HuH-7 (cell line): ENCODE measurements at regions not wholly inside any gene's neighbourhood (a gene's known extent, or its start where the extent isn't known, plus 50 kb on each side); places are given as distances from the start of the nearest gene placed in this dataset.
A peak's percentile ranks its signal among the peaks of the same experiment; 100 is the strongest.
"Not testable (repeated sequence)": the region's sequence is repeated elsewhere in the genome, so short reads cannot be mapped to it uniquely, and the experiment has no call there.

ENCODE experiments used
- DNase-seq: peaks from one replicate; pipeline ENCODE4 v3.0.0; 2011; ENCODE audit warnings: low spot score

GRCh38 chr13:65803530-65804392 lies 1426.4 kb downstream of the PCDH9 start:
- no peak for DNase-seq

- no peak for DNase-seq
Measured at GRCh38 chr13:65789815-65790214, 1440.3 kb downstream of the PCDH9 start.

GRCh38 chr13:65787082-65787481 lies 1443.1 kb downstream of the PCDH9 start:
- no peak for DNase-seq

- no peak for DNase-seq
Measured at GRCh38 chr13:65784088-65784816, 1445.9 kb downstream of the PCDH9 start.

- DNase-seq, result no peak
Measured at GRCh38 chr13:65783383-65783782, 1446.8 kb downstream of the PCDH9 start.

- DNase-seq, result not testable (repeated sequence)
Measured at GRCh38 chr13:65771704-65772313, 1458.3 kb downstream of the PCDH9 start.

GRCh38 chr13:65768545-65768944 lies 1461.6 kb downstream of the PCDH9 start:
- no peak for DNase-seq

- DNase-seq, result no peak
Measured at GRCh38 chr13:65763811-65764210, 1466.3 kb downstream of the PCDH9 start.

- no peak for DNase-seq
Measured at GRCh38 chr13:65762012-65762411, 1468.1 kb downstream of the PCDH9 start.

- no peak for DNase-seq
Measured at GRCh38 chr13:65756071-65756671, 1474.0 kb downstream of the PCDH9 start.

- DNase-seq, result no peak
Measured at GRCh38 chr13:65748227-65748626, 1481.9 kb downstream of the PCDH9 start.

- no peak for DNase-seq
Measured at GRCh38 chr13:65746406-65746921, 1483.7 kb downstream of the PCDH9 start.

GRCh38 chr13:65744836-65745235 lies 1485.3 kb downstream of the PCDH9 start:
- DNase-seq, result no peak

- no peak for DNase-seq
Measured at GRCh38 chr13:65733110-65733509, 1497.0 kb downstream of the PCDH9 start.

GRCh38 chr13:65727070-65727469 lies 1503.1 kb downstream of the PCDH9 start:
- DNase-seq, result no peak

- no peak for DNase-seq
Measured at GRCh38 chr13:65725006-65725405, 1505.1 kb downstream of the PCDH9 start.

- no peak for DNase-seq
Measured at GRCh38 chr13:65724226-65724625, 1505.9 kb downstream of the PCDH9 start.

- DNase-seq, result no peak
Measured at GRCh38 chr13:65722506-65722905, 1507.6 kb downstream of the PCDH9 start.

- DNase-seq, result no peak
Measured at GRCh38 chr13:65719831-65720230, 1510.3 kb downstream of the PCDH9 start.

GRCh38 chr13:65710514-65710913 lies 1519.6 kb downstream of the PCDH9 start:
- DNase-seq, result peak; percentile 12

- DNase-seq, result no peak
Measured at GRCh38 chr13:65697843-65698242, 1532.3 kb downstream of the PCDH9 start.

GRCh38 chr13:65679240-65679639 lies 1550.9 kb downstream of the PCDH9 start:
- no peak for DNase-seq
